ENCODE measurements at regions not wholly inside any gene's neighbourhood (a gene's known extent, or its start where the extent isn't known, plus 50 kb on each side); places are given as distances from the start of the nearest gene placed in this dataset.

DNA sequence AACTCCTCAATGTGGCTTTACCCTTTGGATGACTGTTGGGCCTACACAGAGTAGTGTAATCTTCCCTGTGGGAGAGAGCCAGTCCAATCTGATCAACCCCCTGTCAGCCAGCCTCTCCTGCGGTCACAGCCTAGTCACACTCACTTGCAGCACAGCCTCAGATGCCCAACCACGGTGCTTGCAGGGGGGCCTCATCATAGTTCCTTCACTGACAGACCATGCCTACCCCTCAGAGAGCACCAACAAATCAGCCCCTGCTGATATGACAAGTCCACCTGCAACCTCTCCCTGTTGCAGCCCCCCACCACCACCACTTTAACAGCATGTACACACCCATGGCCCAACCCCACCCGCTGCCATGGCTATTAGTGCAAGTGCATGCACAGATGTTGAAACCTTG is 146.8 kb downstream of the HMGN5 start:
- H3K27me3 Mint-ChIP-seq (ENCODE audit: low read depth): no peaks in the 10 kb centered on the region
- H3K36me3 Mint-ChIP-seq: no peaks in the 10 kb centered on the region
- TF ChIP-seq, protein P1, sequence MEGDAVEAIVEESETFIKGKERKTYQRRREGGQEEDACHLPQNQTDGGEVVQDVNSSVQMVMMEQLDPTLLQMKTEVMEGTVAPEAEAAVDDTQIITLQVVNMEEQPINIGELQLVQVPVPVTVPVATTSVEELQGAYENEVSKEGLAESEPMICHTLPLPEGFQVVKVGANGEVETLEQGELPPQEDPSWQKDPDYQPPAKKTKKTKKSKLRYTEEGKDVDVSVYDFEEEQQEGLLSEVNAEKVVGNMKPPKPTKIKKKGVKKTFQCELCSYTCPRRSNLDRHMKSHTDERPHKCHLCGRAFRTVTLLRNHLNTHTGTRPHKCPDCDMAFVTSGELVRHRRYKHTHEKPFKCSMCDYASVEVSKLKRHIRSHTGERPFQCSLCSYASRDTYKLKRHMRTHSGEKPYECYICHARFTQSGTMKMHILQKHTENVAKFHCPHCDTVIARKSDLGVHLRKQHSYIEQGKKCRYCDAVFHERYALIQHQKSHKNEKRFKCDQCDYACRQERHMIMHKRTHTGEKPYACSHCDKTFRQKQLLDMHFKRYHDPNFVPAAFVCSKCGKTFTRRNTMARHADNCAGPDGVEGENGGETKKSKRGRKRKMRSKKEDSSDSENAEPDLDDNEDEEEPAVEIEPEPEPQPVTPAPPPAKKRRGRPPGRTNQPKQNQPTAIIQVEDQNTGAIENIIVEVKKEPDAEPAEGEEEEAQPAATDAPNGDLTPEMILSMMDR (IDR thresholded peaks at IDR 0.05; ENCODE audit: unreplicated experiment): no peak
- H3K4me3 Mint-ChIP-seq: no peak overlapping the region
- H3K4me1 Mint-ChIP-seq: no peaks in the 10 kb centered on the region
- H3K27ac Mint-ChIP-seq: no peak overlapping the region
- DNase-seq (ENCODE audit: low spot score in 2 of 2, unreplicated experiment in 2 of 2): no peak
- H3K9me3 Mint-ChIP-seq: peaks cover 64% of the 10 kb centered on the region

DNA sequence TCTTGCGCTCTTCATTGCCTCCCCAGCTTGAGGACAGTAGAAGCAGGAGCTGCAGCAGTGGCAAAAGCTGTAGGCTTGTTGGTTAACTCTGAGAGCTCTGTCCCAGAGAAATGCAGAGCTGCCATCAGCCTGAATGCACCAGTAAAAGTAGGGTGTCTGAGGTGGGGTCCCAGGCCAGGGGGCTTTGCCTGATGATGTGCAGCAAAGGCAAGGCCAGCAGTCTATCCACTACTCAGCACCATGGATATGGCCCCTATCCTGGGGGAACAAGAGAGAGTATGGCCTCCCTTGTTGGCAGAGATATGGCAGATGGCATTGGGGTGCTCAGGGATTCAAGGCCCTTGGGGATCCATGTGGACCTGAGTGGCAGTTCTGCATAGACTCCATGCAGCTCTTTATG is 180.2 kb downstream of the HMGN5 start:
- Mint-ChIP-seq H3K27ac (no peak overlapping the region), H3K27me3 (ENCODE audit: low read depth) (no peaks in the 10 kb centered on the region), H3K36me3 (no peaks in the 10 kb centered on the region), H3K4me1 (no peaks in the 10 kb centered on the region), H3K9me3 (peaks cover 78% of the 10 kb centered on the region), H3K4me3 (no peak overlapping the region)
- DNase-seq (ENCODE audit: low spot score in 2 of 2, unreplicated experiment in 2 of 2): no peak
- TF ChIP-seq, protein P1 (IDR thresholded peaks at IDR 0.05; ENCODE audit: unreplicated experiment): no peak

DNA sequence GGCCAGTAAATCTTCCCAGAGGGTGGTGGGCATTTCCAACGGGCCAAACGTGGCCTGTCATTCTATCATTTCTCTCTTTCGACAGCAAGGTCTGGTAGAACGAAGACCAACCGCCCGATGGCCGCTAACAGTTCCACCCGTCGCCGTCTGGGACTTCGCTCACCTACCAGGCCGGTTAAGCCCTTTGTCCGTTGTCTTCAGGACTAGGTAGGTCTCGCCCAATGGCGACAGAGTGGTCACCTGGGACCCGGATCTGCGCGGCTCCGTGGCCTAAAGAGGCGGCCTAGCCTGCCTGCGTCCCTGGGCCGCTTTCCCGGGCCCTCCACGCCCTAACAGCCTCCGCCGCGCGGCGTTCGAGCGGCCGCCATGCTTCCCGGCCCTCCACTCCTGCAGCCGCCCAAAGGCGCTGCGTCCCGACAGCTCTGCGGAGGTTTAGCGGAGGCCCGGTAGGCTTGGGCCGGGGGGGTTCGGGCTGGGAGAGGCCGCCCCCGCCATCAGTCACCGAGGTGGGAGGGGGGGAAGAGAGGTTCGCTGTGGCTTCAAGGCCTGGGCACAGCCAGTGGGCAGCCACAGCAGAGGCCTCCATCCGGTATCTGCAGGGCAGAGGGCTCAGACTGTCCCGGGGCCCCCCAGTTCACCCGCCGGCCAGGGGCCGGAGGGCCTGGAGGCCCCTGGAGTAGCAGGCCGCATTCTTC is 194.0 kb upstream of the BRWD3 start:
- no peaks in the 10 kb centered on the region for H3K27me3 Mint-ChIP-seq (ENCODE audit: low read depth)
- H3K9me3 Mint-ChIP-seq: peaks cover 74% of the 10 kb centered on the region
- H3K36me3 Mint-ChIP-seq: no peaks in the 10 kb centered on the region
- no peak for DNase-seq (ENCODE audit: low spot score in 2 of 2, unreplicated experiment in 2 of 2)
- H3K4me1 Mint-ChIP-seq: no peaks in the 10 kb centered on the region
- TF ChIP-seq, protein P1 (IDR thresholded peaks at IDR 0.05; ENCODE audit: unreplicated experiment): no peak
- no peak overlapping the region for H3K4me3 Mint-ChIP-seq
- no peak overlapping the region for H3K27ac Mint-ChIP-seq

DNA sequence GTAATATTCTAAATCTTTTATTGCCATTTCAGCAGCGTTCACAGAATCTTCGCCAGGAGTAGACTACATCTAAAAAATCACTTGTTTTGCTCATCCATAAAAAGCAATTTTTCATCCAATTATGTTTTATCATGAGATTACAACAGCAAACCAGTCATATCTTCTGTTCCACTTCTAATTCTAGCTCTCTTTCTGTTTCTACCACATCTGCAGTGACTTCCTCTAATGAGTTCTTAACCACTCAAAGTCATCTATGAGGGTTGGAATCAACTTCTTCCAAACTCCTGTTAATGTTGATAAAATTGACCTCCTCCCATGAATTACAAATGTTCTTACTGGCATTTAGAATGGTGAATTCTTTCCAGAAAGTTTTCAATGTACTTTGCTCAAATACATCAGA is 174.4 kb upstream of the BRWD3 start:
- peaks cover 75% of the 10 kb centered on the region for H3K9me3 Mint-ChIP-seq

More for the DNA sequence above, 174.4 kb upstream of the BRWD3 start:
- Mint-ChIP-seq H3K4me3 (no peak overlapping the region), H3K27ac (no peak overlapping the region), H3K36me3 (no peaks in the 10 kb centered on the region), H3K4me1 (no peaks in the 10 kb centered on the region), H3K27me3 (ENCODE audit: low read depth) (no peaks in the 10 kb centered on the region)
- TF ChIP-seq, protein P1 (IDR thresholded peaks at IDR 0.05; ENCODE audit: unreplicated experiment): no peak
- no peak for DNase-seq (ENCODE audit: low spot score in 2 of 2, unreplicated experiment in 2 of 2)

Data from mesothelial cell of epicardium (in vitro differentiated cells).